H1 (cell line): ENCODE measurements at regions not wholly inside any gene's neighbourhood (a gene's known extent, or its start where the extent isn't known, plus 50 kb on each side); places are given as distances from the start of the nearest gene placed in this dataset.

ENCODE experiments used
- BACH1 ChIP-seq: IDR thresholded peaks from 2 replicates; pipeline ENCODE4 v1.6.1; 2012; ENCODE audit warnings: low read length, improper control_type of control experiment
- CHD1 ChIP-seq: IDR thresholded peaks from 2 replicates; pipeline ENCODE4 v1.6.1; 2012; ENCODE audit warnings: low read depth, low read length, improper control_type of control experiment
- CHD2 ChIP-seq: IDR thresholded peaks from 2 replicates; pipeline ENCODE4 v1.6.1; 2012; ENCODE audit warnings: low read length, improper control_type of control experiment
- CHD7 ChIP-seq: fragments of 300-600 bp; sonication (generic); IDR thresholded peaks from 2 replicates; pipeline ENCODE4 v1.7.1; 2012; ENCODE audit warnings: low read length, moderate library complexity, mild to moderate bottlenecking, inconsistent platforms; ENCODE audit not compliant: insufficient replicate concordance
- CREB1 ChIP-seq: IDR thresholded peaks from 2 replicates; pipeline ENCODE4 v1.6.1; 2012; ENCODE audit warnings: inconsistent platforms
- FOSL1 ChIP-seq: IDR thresholded peaks from 2 replicates; pipeline ENCODE4 v1.6.1; 2011; ENCODE audit warnings: mild to moderate bottlenecking, low read depth, low read length, moderate library complexity; ENCODE audit not compliant: insufficient read depth
- JUND ChIP-seq: IDR thresholded peaks from 2 replicates; pipeline ENCODE4 v1.6.1; 2011; ENCODE audit warnings: mild to moderate bottlenecking, improper control_type of control experiment, low read length
- MAX ChIP-seq: IDR thresholded peaks from 2 replicates; pipeline ENCODE4 v1.6.1; 2012; ENCODE audit warnings: inconsistent platforms
- POLR2A ChIP-seq, 2 experiments: IDR thresholded peaks; 1 replicate in 1 of 2; 2 replicates in 1 of 2; pipeline ENCODE4 v1.6.1; 2011; ENCODE audit warnings: low read depth in 2 of 2, low read length in 2 of 2, mild to moderate bottlenecking in 2 of 2; ENCODE audit errors: control extremely low read depth in 1 of 2
- RFX5 ChIP-seq: IDR thresholded peaks from 2 replicates; pipeline ENCODE4 v1.6.1; 2011; ENCODE audit warnings: low read depth, low read length, improper control_type of control experiment, borderline replicate concordance
- SAP30 ChIP-seq: fragments of 300-600 bp; sonication (generic); IDR thresholded peaks from 2 replicates; pipeline ENCODE4 v1.7.1; 2012; ENCODE audit warnings: low read length, moderate library complexity, mild to moderate bottlenecking, inconsistent platforms; ENCODE audit not compliant: insufficient read depth, insufficient replicate concordance
- SP1 ChIP-seq: IDR thresholded peaks from 2 replicates; pipeline ENCODE4 v1.6.1; 2011; ENCODE audit warnings: low read depth, low read length
- YY1 ChIP-seq: IDR thresholded peaks from 2 replicates; pipeline ENCODE4 v1.6.1; 2011; ENCODE audit warnings: low read depth, mild to moderate bottlenecking, low read length

- TF ChIP-seq CHD7, result no peak
- no peak for TF ChIP-seq SP1
- no peak for TF ChIP-seq JUND
- no peak for TF ChIP-seq POLR2A (IDR thresholded peaks at IDR 0.05; ENCODE audit: control extremely low read depth in 1 of 2, low read depth in 2 of 2, low read length in 2 of 2)
- TF ChIP-seq MAX, result no peak
- no peak for TF ChIP-seq BACH1
- TF ChIP-seq CHD1, result no peak
- no peak for TF ChIP-seq SAP30
- no peak for TF ChIP-seq CREB1
- no peak for TF ChIP-seq RFX5
- TF ChIP-seq YY1, result no peak
- no peak for TF ChIP-seq FOSL1
- no peak for TF ChIP-seq CHD2
Measured at GRCh38 chr11:45461514-45461913, 175.4 kb upstream of the SYT13 start (continued).
